ENCODE measurements at regions not wholly inside any gene's neighbourhood (a gene's known extent, or its start where the extent isn't known, plus 50 kb on each side); places are given as distances from the start of the nearest gene placed in this dataset.

DNA sequence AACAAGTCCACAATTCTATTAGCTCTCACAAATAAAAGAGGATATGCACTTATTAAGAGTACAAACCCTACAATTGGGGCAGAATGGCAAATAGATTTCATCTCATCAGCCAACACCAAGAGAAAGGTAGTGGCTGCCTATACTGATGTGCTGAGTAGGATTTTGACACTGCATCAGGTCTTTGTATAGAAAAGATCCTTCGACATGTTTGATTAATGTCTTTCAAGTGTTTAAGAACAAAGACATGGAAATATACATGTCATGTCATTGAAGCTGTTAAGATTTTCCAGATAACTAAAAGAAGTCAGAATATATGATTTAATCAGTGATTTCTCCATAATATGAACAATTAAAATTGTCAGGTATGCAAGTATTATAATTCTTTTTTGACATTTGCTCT, 238.7 kb upstream of the GRAMD2B start:
- no peaks in the 10 kb centered on the region for H3K4me1 ChIP-seq
- no peak for DNase-seq (ENCODE audit: low spot score in 2 of 2)
- H3K36me3 ChIP-seq (replicated peaks) = no peaks in the 10 kb centered on the region
- 0 out of 2 replicates have a peak, but pooled peaks cover 3% of the 10 kb centered on the region for H3K27me3 ChIP-seq (ENCODE audit: low read depth)
- in situ Hi-C loops (cut with MboI; ENCODE audit: low sequenced_read_pairs) = no loop called here
- H3K4me3 ChIP-seq = no peak overlapping the region
- H3K9me3 ChIP-seq = no peaks in the 10 kb centered on the region

DNA sequence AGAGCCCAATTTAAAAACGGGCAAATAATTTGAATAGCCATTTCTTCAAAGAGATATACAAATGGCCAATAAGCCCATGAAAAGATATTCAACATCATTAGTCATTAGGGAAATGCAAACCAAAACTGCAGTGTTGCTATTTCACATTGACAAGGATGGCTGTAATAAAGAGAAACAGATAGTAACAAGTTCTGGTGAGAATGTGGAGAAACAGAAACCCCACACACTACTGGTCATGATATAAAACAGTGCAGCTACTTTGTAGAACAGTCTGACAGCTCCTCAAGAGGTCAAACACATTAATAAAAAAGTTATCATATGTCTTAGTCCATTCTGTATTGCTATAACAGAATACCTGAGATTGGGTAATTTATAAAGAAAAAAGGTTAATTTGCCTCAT, 237.0 kb upstream of the GRAMD2B start:
- in situ Hi-C loops (cut with MboI; ENCODE audit: low sequenced_read_pairs) = no loop called here
- Histone ChIP-seq H3K9me3 (no peaks in the 10 kb centered on the region), H3K27me3 (ENCODE audit: low read depth) (no peaks in the 10 kb centered on the region), H3K4me1 (no peaks in the 10 kb centered on the region), H3K36me3 (replicated peaks) (no peaks in the 10 kb centered on the region), H3K4me3 (no peak overlapping the region)
- DNase-seq (ENCODE audit: low spot score in 2 of 2) = no peak

DNA sequence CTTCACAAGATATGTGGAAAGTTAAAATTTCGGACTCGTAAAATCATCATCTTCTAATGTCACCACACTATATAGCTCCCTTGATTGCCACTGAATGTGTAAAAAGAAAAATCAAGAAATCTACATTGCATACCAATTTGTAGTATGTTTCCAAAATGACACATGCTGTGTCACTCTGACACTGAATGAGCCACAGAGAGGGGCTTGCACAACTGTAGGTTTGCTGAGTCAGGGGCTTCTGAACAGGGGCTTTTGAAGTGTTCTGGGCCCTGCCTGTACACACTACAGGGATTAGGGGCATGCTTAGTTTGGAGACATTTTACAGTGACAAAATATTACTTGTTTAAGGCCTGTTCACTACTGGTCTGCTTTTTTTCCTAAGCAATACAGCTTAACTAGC, 234.4 kb upstream of the GRAMD2B start:
- Histone ChIP-seq H3K36me3 (replicated peaks) (no peaks in the 10 kb centered on the region), H3K4me1 (no peaks in the 10 kb centered on the region), H3K27me3 (ENCODE audit: low read depth) (no peaks in the 10 kb centered on the region), H3K4me3 (no peak overlapping the region), H3K9me3 (no peaks in the 10 kb centered on the region)
- in situ Hi-C loops (cut with MboI; ENCODE audit: low sequenced_read_pairs) = no loop called here
- no peak for DNase-seq (ENCODE audit: low spot score in 2 of 2)

DNA sequence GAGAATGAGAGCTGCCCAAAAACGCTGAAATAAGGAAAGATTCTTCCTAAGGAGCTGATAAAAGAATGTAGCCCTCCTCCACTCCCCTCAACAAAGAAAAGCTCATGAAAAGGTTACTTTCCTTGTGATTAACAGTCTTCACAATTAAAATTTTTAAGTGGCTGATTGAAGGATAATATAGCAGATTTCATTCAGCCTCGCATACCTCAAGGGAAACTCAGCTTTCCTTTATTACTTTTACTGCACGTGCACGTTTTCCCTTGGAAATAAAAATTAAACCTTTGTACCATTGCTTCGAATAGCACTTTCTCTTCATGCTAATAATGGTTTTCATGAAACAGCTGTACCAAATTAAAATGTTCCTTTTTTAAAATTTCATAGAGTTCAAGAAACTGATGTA, 234.0 kb upstream of the GRAMD2B start:
- no peaks in the 10 kb centered on the region for H3K9me3 ChIP-seq
- H3K36me3 ChIP-seq (replicated peaks) = no peaks in the 10 kb centered on the region
- no peak overlapping the region for H3K4me3 ChIP-seq
- H3K4me1 ChIP-seq = no peaks in the 10 kb centered on the region
- in situ Hi-C loops (cut with MboI; ENCODE audit: low sequenced_read_pairs) = no loop called here
- no peaks in the 10 kb centered on the region for H3K27me3 ChIP-seq (ENCODE audit: low read depth)
- DNase-seq (ENCODE audit: low spot score in 2 of 2) = peak in 1 of 2 experiments; percentile 5

DNA sequence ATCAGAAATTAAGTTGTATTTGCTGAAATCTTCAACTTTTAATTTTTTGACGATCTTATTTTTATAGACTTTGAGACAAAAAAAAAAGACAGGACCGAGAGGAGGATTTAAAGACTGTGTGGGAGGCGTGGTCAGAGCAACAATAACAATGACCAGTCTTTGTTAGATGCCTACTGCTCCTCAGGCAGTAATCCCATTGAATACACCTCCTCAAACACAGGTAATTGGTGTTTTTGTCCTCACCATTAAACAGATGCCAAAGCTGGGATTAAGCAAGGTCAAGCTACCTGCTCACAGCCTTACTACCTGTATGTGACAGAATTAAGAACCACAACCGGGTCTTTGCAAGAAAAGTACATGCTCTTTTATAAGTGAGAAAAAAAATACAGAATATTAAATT, 233.3 kb upstream of the GRAMD2B start:
- no peaks in the 10 kb centered on the region for H3K36me3 ChIP-seq (replicated peaks)
- peak; percentile 20 to 30 for DNase-seq (ENCODE audit: low spot score in 2 of 2)
- no peak overlapping the region for H3K4me3 ChIP-seq
- H3K9me3 ChIP-seq = no peaks in the 10 kb centered on the region
- in situ Hi-C loops (cut with MboI; ENCODE audit: low sequenced_read_pairs) = no loop called here
- H3K4me1 ChIP-seq = no peaks in the 10 kb centered on the region
- no peaks in the 10 kb centered on the region for H3K27me3 ChIP-seq (ENCODE audit: low read depth)

DNA sequence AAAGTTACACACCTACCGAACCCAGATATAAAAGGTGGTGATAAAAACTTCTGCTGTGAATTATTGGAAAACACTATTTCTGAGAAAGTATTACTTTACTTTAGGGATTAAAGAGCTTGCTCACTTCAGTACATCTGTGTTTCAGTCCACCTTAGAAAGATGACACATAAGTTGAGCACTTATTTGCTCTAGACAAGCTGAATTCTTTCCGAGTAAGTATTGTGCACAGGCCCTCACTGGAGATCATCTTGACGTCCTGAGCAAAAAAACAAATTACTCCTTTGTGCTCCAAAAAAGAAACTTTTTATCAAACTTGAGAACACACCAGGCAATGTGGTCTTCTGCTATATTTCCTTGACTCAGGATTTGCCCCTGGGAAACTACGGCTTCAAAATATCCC, 231.0 kb upstream of the GRAMD2B start:
- H3K36me3 ChIP-seq (replicated peaks) = no peaks in the 10 kb centered on the region
- DNase-seq (ENCODE audit: low spot score in 2 of 2) = no peak

GRCh38 chr5:126195410-126196100, 227.7 kb upstream of the GRAMD2B start:
- H3K27me3 ChIP-seq (ENCODE audit: low read depth) = no peaks in the 10 kb centered on the region
- H3K9me3 ChIP-seq = no peaks in the 10 kb centered on the region
- no peaks in the 10 kb centered on the region for H3K4me1 ChIP-seq
- no peak overlapping the region for H3K4me3 ChIP-seq
- no peak for DNase-seq (ENCODE audit: low spot score in 2 of 2)
- H3K36me3 ChIP-seq (replicated peaks) = no peaks in the 10 kb centered on the region
- in situ Hi-C loops (cut with MboI; ENCODE audit: low sequenced_read_pairs) = no loop called here

More for the DNA sequence above, 231.0 kb upstream of the GRAMD2B start:
- in situ Hi-C loops (cut with MboI; ENCODE audit: low sequenced_read_pairs) = no loop called here
- Histone ChIP-seq H3K27me3 (ENCODE audit: low read depth) (no peaks in the 10 kb centered on the region), H3K4me1 (no peaks in the 10 kb centered on the region), H3K9me3 (no peaks in the 10 kb centered on the region), H3K4me3 (no peak overlapping the region)

DNA sequence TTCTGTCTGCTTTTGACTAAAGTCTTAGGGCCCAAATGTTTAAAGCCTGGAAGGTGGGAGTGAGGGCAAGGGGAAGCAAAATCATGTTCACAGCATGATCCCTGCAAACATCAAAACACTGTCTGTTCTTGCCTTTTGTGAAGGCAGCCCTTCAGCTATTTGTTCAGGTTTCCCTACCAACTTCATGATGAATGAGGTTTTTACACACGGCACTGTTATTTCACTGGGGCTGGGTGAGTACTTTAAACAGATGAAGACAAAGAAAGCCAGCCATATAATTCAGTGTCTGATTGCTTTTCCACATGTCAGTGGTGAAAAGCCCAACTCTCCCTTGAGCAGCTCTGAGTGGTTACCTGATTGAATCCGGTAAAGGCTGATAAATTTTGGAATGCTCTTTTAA, 224.7 kb upstream of the GRAMD2B start:
- Histone ChIP-seq H3K9me3 (no peaks in the 10 kb centered on the region), H3K4me1 (no peaks in the 10 kb centered on the region), H3K27me3 (ENCODE audit: low read depth) (no peaks in the 10 kb centered on the region), H3K4me3 (no peak overlapping the region), H3K36me3 (replicated peaks) (no peaks in the 10 kb centered on the region)
- in situ Hi-C loops (cut with MboI; ENCODE audit: low sequenced_read_pairs) = no loop called here
- no peak for DNase-seq (ENCODE audit: low spot score in 2 of 2)

GRCh38 chr5:126199467-126199866, 223.7 kb upstream of the GRAMD2B start:
- no peaks in the 10 kb centered on the region for H3K36me3 ChIP-seq (replicated peaks)
- no peaks in the 10 kb centered on the region for H3K27me3 ChIP-seq (ENCODE audit: low read depth)
- DNase-seq (ENCODE audit: low spot score in 2 of 2) = no peak
- no peaks in the 10 kb centered on the region for H3K9me3 ChIP-seq
- in situ Hi-C loops (cut with MboI; ENCODE audit: low sequenced_read_pairs) = no loop called here
- H3K4me3 ChIP-seq = no peak overlapping the region
- H3K4me1 ChIP-seq = no peaks in the 10 kb centered on the region

GRCh38 chr5:126208691-126209090, 214.5 kb upstream of the GRAMD2B start:
- Histone ChIP-seq H3K4me3 (no peak overlapping the region), H3K27me3 (ENCODE audit: low read depth) (peaks cover 15% of the 10 kb centered on the region), H3K9me3 (no peaks in the 10 kb centered on the region), H3K4me1 (no peaks in the 10 kb centered on the region), H3K36me3 (replicated peaks) (no peaks in the 10 kb centered on the region)
- in situ Hi-C loops (cut with MboI; ENCODE audit: low sequenced_read_pairs) = no loop called here
- DNase-seq (ENCODE audit: low spot score in 2 of 2) = no peak

GRCh38 chr5:126210955-126211354, 212.3 kb upstream of the GRAMD2B start:
- Histone ChIP-seq H3K4me3 (no peak overlapping the region), H3K36me3 (replicated peaks) (no peaks in the 10 kb centered on the region), H3K27me3 (ENCODE audit: low read depth) (peaks cover 15% of the 10 kb centered on the region), H3K9me3 (no peaks in the 10 kb centered on the region), H3K4me1 (no peaks in the 10 kb centered on the region)
- in situ Hi-C loops (cut with MboI; ENCODE audit: low sequenced_read_pairs) = no loop called here
- no peak for DNase-seq (ENCODE audit: low spot score in 2 of 2)

- no peaks in the 10 kb centered on the region for H3K4me1 ChIP-seq
- no peak for DNase-seq (ENCODE audit: low spot score in 2 of 2)
- in situ Hi-C loops (cut with MboI; ENCODE audit: low sequenced_read_pairs) = no loop called here
These were observed 203.6 kb upstream of the GRAMD2B start for GRCh38 chr5:126219616-126220015.

GRCh38 chr5:126220725-126221124, 202.5 kb upstream of the GRAMD2B start:
- Histone ChIP-seq H3K4me3 (no peak overlapping the region), H3K4me1 (no peaks in the 10 kb centered on the region), H3K36me3 (replicated peaks) (no peaks in the 10 kb centered on the region), H3K9me3 (no peaks in the 10 kb centered on the region), H3K27me3 (ENCODE audit: low read depth) (no peaks in the 10 kb centered on the region)
- no peak for DNase-seq (ENCODE audit: low spot score in 2 of 2)
- in situ Hi-C loops (cut with MboI; ENCODE audit: low sequenced_read_pairs) = no loop called here

More at GRCh38 chr5:126219616-126220015, 203.6 kb upstream of the GRAMD2B start:
- H3K4me3 ChIP-seq = no peak overlapping the region
- H3K9me3 ChIP-seq = no peaks in the 10 kb centered on the region
- no peaks in the 10 kb centered on the region for H3K27me3 ChIP-seq (ENCODE audit: low read depth)
- H3K36me3 ChIP-seq (replicated peaks) = no peaks in the 10 kb centered on the region

GRCh38 chr5:126228934-126229333, 194.3 kb upstream of the GRAMD2B start:
- H3K4me3 ChIP-seq = no peak overlapping the region
- DNase-seq (ENCODE audit: low spot score in 2 of 2) = no peak
- H3K4me1 ChIP-seq = no peaks in the 10 kb centered on the region
- in situ Hi-C loops (cut with MboI; ENCODE audit: low sequenced_read_pairs) = no loop called here
- H3K36me3 ChIP-seq (replicated peaks) = no peaks in the 10 kb centered on the region
- H3K27me3 ChIP-seq (ENCODE audit: low read depth) = no peaks in the 10 kb centered on the region
- no peaks in the 10 kb centered on the region for H3K9me3 ChIP-seq

DNA sequence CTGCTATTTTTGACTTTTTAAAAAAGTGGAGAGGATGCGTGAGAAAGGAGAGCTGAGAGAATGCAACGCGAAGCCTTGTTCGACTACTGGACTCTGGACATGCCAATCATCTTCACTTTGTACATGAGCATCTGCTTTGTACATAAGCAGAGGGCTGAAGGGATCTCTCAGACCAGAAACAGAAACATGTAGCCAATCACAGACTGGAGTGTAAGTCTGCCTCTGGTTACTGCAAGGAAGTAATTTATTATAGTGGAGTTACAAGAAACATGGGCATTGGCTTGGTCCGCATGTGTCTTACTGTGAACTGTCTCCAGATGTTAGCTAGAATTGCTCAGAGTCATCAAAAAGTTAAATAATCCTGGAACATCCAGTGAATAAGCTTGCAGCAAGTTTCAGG, 190.0 kb upstream of the GRAMD2B start:
- Histone ChIP-seq H3K9me3 (no peaks in the 10 kb centered on the region), H3K36me3 (replicated peaks) (no peaks in the 10 kb centered on the region), H3K27me3 (ENCODE audit: low read depth) (no peaks in the 10 kb centered on the region), H3K4me1 (peaks cover 7% of the 10 kb centered on the region; the same call in 1 of the 2 replicates), H3K4me3 (no peak overlapping the region)
- in situ Hi-C loops (cut with MboI; ENCODE audit: low sequenced_read_pairs) = no loop called here
- DNase-seq (ENCODE audit: low spot score in 2 of 2) = no peak

All from HAP-1 (cell line).